ENCODE measurements at regions not wholly inside any gene's neighbourhood (a gene's known extent, or its start where the extent isn't known, plus 50 kb on each side); places are given as distances from the start of the nearest gene placed in this dataset.

DNA sequence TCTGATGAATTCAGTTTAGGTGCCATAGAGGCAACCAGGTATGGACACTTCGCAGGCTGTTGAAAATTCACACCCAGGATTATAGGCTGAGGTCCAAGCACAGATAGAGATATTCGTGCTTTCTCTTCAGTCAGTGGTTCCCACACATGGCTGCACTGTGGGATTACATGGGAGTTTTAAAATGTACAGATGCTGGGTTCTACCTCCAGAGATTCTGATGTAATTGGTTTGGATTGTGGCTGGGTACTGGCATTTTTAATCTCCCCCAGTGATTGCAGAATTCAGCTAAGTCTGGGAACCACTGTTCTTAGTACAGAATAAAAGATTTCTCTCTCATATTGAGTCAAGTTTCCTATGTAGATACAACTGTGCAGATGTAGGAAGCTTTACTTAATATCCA is 91.6 kb downstream of the FOXB1 start:
- no peak for DNase-seq (ENCODE audit: low spot score)

DNA sequence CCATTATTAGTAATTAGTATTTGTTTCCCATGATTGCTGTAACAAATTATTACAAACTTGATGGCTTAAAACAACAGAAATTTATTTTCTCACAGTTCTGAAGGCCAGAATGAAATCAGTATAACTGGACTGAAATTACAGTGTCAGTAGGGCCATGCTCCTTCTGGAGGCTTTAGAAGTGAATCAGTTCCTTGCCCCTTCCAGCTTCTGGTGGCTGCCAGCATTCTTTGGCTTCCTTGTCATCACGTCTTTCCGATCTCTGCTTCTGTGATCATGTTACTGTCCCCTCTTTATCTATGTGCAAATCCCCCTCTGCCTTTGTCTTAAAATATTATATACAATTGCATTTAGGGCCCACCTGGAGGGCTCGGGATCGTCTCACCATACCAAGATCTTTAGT is 92.0 kb downstream of the FOXB1 start:
- DNase-seq (ENCODE audit: low spot score), result no peak

DNA sequence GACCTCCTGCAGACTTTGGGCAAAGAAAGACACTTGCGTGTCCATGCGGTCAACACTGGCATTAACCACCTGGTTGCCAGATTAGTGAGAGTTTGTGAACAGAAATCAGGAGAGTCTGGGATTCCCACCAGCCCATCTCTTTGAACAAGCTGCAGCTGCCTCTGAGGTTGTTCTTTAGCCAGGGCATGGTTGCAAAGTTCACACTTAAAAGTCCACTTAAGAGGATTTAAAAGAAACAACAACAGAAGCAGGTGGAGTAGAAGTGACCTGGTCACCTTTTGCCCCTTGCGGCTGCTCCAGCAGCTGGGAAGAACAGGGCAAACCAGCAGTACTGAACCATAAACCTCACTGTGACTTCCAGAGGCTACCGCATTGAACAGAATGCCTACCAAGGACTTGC is 97.3 kb downstream of the FOXB1 start:
- DNase-seq (ENCODE audit: low spot score), result no peak

DNA sequence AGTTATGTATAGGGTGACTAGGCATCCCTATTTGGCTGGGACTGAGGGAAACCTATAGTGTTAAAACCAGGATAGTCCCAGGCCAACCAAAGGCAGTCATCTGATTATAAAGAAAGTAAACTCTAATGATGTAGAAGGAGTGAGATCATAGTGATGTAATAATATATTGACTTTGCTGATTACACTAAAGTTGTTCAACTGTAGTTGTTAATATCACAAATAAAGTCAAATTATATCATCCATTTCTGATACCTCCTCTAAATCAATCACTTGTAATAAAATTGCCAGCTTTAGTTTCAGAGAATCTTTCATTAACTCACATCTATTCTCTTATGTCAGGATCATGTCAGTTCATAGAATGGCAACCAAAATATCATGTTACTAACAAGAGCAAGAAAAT is 98.6 kb downstream of the FOXB1 start:
- DNase-seq (ENCODE audit: low spot score), result no peak

DNA sequence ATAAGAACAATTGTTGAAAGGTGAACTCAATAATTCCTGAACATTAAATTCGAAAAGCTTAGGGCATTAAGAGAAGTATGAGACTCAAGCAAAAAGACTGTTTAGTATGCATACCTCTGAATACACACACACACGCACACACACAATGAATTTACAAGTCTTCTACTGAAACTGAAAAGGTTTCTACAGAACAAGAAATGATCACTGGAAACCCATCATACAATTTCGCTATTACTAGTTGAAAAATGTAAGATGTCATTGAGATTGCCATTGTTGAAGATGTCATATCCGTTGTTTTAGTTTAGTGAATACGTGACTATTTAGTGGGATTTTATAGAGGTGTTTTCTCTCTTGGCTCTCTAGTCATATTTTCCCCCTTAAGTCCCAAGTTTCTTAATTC is 106.8 kb downstream of the FOXB1 start:
- DNase-seq (ENCODE audit: low spot score), result no peak

DNA sequence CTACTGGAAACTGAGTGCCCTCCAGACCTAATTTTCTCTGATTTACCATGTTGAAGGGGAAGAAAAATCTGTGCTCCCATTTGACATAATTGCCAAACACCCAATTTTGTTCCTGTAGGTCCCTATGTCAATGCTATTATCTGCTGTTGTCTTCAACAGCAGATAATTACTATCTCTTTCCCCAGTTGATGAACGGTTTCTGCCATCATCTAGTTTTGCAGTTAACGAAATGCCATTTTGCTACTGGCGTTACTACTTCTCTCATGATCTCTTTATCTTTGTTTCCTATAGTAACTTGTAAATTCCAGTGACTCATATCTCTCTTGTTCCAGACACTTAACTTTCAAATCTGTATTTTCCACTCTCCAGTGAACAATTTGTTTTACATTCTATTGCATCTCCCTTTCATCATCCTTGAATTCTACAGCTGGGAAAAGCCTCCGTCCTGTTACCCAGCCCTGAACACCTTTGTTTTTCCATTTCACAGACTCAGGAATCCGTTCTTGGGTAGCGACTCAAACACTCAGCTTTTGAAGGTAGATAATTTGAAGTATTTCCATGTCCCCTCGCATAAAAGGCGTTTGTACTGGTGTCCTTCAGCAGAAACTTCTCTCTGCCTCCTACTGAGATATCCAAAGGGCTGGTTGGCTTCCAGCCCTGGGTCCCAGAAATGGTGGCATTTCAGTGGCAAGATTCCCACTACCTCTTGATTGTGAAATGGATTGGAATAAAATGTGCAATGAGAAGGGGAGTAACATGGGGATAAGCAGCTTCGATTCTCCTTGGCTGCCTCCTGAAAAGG is 111.7 kb downstream of the FOXB1 start:
- DNase-seq (ENCODE audit: low spot score), result no peak

DNA sequence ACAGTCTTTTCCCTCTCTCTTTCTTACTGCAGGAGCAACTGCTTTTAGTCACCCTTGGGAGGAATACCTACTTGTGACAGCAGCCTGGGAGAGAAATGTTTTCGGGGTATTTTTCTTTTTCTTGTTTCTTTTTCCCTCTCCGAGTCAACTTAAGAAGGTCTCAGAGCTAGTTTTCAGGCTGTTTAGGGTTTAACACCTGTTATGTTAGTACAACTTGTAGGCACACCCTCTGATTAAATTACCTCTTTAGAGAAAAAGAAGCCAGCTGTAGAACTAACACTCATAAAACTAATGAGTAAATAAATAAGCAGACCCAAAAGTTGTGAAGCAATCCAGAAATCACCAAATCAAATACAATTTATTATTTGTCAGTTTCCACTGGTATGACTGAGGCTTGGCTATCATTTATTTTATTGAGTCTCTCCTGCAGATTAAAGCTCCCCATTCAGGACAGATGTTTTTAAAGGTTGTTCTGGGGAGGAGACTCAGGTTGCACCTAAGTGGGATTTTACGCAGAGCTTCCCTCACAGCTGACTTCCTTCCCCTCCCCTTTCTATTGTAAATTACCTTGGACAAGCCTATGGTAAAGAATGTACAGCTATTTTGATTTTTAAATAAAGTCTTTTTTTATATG is 112.5 kb downstream of the FOXB1 start:
- no peak for DNase-seq (ENCODE audit: low spot score)

DNA sequence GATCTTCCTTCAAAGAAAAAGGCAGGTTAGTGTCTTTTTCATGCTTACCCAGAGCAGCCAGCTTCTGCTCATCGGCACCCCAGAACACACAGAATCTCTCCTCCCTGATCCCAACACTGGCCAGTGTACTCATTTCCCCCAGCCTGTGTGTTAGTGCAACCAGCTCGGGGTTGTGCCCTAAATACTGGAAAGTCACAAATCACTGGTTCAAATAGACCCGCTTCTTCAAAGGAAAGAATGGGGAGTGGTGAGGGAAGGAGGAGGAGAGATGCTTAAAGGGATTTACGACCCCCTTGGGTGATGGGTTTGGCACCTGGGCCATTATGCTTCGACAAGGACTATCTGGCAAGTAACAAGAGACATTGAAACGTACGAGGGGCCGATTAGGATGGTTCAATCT is 114.0 kb downstream of the FOXB1 start:
- no peak for DNase-seq (ENCODE audit: low spot score)

DNA sequence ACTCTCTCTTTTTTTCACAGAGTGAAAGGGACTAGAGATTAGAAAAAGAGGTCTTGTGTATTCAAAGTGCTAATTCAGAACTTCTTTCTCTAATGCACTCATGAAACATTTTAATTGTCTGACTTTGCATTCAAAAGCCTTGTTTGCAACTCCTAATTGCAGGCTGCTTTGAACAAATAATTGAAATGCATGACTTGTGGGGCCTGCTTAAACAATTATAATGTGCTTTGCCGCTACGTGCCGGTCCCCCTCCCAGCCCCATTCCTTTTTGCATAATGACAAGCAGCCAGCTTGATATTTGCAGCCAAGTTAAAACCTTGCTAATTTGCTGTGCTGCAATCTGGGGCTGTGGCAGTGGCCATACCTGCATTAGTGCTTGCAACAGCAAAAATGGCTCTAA is 114.5 kb downstream of the FOXB1 start:
- DNase-seq (ENCODE audit: low spot score), result no peak

DNA sequence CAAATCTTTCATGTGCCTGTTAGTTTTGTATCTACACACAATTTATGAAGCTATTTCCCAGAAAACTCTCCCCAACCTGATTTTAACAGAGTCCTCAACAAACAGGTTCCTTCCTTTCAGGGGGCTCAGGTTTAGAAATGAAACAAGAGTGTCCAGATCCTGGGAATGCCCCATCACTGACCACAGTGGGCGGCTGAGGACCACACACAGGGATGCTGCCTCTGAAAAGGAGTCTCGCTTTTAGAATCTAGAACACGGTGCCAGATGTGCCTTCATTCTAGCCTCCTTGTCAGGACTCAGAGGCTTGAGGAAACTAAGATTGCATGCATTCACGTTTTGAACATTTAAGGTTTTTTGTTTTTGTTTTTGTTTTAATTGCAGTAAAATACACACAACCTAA is 115.0 kb downstream of the FOXB1 start:
- DNase-seq (ENCODE audit: low spot score), result no peak

DNA sequence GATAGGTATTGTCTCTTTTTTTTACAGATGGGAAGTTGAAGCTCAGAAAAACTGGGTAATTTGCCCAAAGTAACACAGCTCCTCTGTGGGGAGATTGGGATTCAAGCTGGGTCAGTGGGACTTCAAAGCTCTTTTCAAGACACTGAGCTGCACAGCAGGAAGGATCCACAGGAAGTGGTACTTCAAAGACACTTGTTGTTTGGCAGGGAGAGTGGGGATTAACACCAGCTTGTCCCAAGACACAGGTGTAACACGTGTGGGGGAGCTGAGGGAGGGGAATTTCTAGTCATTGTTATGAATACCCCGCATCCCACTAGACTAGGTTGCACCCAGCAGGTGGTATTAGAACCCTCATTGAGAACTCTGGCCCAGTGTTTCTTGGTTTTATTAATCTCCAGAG is 116.0 kb downstream of the FOXB1 start:
- DNase-seq (ENCODE audit: low spot score), result no peak

DNA sequence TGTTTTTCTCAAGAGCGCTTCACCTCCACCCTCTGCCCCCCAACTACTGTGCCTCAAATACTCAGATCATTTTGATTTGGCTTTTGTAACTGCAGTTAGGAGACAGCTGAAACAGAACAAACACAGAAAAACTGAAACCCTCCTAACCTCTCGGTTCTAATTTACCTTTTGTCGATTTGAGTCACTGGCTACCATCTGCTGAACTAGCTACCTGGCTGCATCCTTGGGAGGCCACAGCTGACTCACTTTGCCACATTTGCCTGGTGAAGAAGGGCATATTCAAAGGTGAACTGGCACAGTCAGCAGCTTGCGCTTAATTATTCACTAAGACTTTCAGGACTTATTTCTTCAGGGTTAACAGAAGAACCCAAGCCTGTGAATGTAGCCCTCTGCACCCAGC is 117.7 kb downstream of the FOXB1 start:
- DNase-seq (ENCODE audit: low spot score), result no peak

DNA sequence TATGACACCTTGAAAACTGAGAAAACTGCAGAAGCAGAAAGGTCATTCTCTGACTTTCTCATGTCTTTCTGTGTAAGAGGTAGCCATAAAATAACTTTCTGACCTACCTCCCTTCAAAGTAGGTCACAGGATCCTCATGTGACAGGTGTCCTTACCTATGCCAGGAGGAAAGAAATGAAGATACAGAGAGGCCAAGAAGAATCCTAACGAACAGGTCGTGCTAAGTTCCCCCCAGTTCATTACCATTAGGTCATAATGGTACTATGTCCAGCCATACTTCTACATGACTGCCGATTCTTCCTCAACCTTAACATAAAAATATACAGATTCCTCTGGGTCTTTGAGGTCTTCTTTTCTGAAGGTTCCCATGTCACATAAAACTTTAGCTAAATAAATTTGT is 118.6 kb downstream of the FOXB1 start:
- DNase-seq (ENCODE audit: low spot score), result no peak

DNA sequence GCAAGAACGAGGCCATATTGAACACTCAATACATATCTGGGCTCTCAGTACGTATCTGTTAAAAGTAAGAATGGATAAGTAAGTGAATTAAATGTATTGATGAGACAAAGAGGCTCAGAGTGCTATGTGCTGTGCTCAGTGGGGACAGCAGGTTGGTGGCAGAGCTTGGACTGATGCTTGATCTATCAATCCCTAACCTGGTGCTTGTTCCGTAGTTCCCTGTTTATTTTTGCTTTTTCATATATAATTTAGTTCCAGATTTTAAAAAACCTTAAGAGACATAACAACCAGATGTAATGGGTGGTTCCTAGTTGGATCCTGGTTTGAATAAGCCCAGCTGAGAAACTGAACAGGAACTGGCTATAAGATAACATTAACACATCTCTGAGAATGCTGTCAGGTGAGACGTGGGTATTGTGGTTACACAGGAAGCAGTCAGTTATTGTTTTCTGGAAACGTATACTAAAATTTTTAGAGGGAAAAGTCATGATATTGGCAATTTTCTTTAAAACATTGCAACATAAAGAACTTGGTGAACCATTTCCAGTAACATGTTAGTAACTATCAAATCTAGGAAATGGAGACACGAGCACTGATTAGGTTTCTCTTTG is 120.5 kb downstream of the FOXB1 start:
- no peak for DNase-seq (ENCODE audit: low spot score)

DNA sequence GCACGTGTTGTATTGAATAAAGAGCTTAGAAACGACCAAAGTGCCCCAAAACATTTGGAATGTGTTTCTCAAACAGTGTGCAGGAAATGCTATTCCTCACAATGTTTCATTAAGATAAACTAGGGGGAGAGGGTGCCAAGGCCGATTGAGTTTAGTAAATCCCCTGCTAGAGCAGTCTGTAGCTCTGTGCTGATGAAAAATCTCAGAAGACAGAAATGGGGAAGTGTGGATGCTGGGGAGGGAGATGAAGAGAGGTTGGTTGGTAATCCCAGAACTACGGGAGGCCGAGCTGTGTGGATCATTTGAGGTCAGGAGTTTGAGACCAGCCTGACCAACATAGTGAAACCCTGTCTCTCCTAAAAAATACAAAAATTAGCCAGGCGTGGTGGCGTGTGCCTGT is 121.2 kb downstream of the FOXB1 start:
- DNase-seq (ENCODE audit: low spot score), result no peak

DNA sequence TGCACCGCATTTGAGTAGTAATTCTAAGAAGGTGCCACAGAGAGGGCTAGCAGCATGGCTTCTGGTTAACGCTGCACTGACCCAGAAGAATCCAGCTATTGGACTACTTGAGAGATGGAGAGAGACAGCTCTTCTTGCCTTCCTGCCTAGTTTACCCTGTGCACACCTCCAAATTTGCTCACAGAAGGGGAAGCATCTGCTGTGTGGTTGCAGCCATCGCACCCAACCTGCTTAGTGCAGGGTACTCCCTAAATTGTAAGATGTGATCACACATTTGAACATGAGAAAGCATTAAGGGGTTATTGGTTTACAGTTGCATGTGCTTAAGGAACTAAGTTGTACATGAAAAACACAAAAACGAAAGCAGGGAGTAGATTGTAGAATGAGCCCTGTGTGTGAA is 122.1 kb downstream of the FOXB1 start:
- no peak for DNase-seq (ENCODE audit: low spot score)

DNA sequence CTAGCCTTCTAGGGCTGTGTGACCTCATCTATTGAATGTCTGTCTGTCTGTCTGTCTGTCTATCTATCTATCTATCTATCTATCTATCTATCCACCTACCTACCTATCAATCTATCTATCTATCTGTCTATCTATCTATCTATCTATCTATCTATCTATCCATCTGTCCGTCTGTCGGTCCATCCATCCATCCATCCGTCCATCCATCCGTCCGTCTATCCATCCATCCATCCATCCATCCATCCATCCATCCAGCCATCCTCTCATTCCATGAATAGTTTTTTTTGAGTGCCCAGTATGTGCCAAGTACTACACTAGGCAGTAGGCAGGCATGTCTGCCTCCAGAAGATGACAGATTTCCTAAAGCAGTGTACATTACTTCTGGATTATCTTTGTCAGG is 122.5 kb downstream of the FOXB1 start:
- no peak for DNase-seq (ENCODE audit: low spot score)

DNA sequence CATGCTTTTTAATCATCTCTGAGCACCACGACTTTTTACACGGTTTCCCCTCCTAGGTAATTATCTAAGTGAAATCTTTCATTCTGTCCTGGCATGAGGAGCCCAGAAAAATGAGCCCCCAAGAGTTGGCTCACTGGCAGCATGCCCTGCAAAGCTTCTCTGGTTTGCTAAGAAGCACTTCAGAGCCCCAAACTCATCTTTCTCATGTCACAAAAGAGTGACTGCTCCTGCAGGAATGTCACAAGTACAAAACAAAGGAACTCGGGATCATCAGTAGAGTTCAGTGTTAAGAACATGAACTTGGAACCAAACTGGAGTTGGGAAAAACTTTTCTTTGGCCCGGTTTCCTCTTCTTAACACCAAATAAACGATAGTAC is 123.9 kb downstream of the FOXB1 start:
- no peak for DNase-seq (ENCODE audit: low spot score)

DNA sequence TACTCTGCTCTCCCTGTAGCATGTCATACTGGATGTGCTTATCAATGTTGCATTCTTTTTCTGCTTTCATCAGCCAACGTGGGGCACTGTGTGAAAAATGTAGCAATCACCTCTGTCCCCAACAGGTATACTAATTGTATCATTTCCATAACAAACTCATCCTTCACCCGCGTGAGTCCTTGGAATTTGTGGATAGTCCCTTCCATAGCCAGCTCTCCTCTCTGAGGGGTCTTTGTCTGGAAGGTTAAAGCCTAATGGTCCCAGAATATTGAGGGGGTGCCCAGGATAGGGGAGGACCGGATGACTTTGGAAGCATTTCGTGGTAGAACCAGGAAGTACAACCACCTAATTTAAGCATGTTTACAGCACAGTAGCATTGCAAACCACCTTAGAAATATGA is 124.6 kb downstream of the FOXB1 start:
- DNase-seq (ENCODE audit: low spot score), result no peak

DNA sequence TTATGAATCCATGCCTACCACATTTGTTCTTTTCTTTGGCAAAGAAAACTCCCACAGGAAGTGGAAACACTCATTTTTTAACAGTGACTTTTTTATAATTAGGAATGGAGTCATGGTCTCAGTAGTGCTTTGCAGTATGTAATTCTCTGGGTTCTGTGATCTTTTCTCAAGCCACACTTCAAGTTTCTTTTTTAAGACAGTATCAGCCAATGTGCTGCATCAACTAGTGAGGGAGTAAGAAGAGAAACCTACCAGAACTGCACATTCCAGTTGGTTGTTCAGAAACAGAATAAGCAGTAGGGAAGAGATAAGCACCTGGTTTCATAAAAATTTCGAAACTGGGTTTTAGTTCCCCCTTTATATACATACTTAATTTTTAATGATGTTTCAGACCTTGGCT is 126.3 kb downstream of the FOXB1 start:
- no peak for DNase-seq (ENCODE audit: low spot score)

DNA sequence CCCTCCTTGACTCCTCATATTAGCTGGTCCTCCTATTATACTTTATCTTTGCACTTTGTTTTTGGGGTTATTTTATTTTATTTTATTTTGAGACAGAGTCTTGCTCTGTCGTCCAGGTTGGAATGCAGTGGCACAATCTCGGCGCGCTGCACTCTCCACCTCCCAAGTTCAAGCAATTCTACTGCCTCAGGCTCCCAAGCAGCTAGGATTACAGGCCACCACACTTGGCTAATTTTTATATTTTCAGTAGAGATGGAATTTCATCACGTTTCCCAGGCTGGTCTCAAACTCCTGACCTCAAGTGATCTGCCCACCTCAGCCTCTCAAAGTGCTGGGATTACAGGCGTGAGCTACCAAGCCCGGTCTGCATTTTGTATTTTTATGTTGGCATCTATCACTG is 126.7 kb downstream of the FOXB1 start:
- DNase-seq (ENCODE audit: low spot score), result no peak

DNA sequence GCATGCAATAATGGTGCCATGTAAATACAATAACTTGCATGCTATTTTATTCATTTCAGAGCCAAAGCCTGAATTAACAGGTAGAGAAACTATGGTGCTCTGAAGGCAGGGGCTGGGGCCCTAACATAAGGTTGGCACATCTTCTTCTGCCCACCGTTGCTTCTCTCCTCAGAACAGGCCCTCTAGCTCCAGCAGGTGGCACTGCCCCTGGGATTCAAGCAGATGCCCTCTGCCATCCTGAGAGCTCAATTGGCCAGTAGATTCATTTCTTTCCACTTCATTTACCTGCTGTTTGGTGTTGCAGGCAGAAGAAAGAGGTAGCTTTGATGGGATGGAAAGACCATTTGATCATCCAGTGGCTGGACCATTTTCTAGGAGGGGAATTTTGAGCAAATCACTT is 130.5 kb downstream of the FOXB1 start:
- no peak for DNase-seq (ENCODE audit: low spot score)

DNA sequence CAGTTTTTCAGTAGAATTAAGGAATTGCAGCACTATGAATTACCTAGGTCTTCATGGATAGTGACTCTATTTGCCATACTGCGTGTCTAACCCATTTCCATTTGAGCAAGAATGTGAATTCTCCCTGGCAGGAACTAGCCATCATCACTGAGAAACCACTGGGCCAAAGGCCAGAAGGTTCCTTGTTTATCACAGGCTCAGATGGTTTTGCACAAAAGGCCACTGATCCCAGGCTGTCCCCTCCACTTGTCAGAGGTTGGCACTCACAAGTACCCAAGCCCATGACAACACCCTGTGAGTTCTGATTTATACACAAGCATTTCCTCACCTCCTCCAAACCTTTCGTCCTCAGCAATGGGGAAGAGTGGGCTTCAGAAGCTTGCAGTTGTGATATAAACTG is 131.8 kb downstream of the FOXB1 start:
- DNase-seq (ENCODE audit: low spot score), result no peak

All from COLO829 (cell line).